ENCODE measurements at regions not wholly inside any gene's neighbourhood (a gene's known extent, or its start where the extent isn't known, plus 50 kb on each side); places are given as distances from the start of the nearest gene placed in this dataset.

DNA sequence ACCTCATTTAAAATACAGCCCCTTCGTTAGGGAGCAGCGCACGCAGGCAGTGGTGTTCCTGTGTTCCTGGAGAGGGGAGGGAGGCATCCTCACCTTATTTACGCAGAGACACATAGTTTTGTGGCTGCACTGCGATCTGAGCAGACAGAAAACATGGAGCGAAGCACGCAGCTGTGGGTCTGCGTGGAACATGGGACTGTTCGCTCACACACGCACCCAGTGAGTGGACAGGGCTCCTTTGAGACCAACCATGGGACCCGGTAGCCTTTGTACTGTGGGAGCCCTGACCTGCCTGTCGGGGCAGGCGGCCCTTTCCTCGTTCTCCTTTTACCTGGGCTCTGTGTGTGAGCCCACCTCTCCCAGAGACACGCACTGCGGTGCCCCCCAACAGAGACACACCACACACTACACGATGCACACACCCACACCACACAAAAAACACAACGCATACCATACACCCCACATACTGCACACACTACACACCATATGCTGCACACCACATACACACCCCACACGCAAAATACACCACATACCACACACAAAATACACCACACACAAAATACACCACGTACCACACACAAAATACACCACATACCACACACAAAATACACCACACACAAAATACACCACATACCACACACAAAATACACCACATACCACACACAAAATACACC, 1245.7 kb downstream of the BRD1 start:
- Histone ChIP-seq H3K27me3 (no peaks in the 10 kb centered on the region), H3K9me3 (ENCODE audit: low read depth) (no peaks in the 10 kb centered on the region), H3K36me3 (no peaks in the 10 kb centered on the region), H3K4me3 (no peak overlapping the region), H3K4me1 (ENCODE audit: low read depth) (no peaks in the 10 kb centered on the region), H3K27ac (no peak overlapping the region)
- DNase-seq (ENCODE audit: low read depth in 1 of 2, low spot score in 1 of 2), result no peak
- TF ChIP-seq, protein P1, sequence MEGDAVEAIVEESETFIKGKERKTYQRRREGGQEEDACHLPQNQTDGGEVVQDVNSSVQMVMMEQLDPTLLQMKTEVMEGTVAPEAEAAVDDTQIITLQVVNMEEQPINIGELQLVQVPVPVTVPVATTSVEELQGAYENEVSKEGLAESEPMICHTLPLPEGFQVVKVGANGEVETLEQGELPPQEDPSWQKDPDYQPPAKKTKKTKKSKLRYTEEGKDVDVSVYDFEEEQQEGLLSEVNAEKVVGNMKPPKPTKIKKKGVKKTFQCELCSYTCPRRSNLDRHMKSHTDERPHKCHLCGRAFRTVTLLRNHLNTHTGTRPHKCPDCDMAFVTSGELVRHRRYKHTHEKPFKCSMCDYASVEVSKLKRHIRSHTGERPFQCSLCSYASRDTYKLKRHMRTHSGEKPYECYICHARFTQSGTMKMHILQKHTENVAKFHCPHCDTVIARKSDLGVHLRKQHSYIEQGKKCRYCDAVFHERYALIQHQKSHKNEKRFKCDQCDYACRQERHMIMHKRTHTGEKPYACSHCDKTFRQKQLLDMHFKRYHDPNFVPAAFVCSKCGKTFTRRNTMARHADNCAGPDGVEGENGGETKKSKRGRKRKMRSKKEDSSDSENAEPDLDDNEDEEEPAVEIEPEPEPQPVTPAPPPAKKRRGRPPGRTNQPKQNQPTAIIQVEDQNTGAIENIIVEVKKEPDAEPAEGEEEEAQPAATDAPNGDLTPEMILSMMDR (IDR thresholded peaks at IDR 0.05; ENCODE audit: low read depth, low read length), result no peak

DNA sequence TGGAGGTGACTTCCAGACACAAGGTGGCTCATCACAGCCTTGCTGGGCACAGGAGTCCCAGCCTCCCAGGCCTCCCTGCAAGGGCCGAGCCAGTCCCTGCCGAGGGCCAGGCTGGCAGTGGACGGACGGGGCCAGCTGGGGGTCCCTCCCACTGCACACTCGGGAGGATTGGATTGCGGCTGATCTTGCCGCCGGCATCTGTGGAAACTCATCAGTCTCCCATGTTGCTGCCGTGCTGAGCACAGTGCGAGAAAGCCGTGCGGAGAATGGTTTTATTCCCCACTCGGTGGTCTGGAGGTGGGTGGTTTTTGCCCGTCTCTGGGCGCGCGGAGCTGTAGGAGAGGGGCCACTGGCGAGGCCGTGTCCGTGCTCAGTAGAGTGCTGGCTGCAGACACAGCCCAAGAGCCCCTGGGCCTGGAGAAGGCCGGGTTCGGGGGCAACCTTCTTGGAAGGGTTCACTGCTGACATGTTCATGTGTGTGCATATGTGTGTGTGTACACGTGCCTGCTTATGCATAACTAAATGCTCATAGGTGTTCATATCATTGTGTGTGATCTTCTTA, 1246.4 kb downstream of the BRD1 start:
- H3K9me3 ChIP-seq (ENCODE audit: low read depth), result no peaks in the 10 kb centered on the region
- no peaks in the 10 kb centered on the region for H3K4me1 ChIP-seq (ENCODE audit: low read depth)
- H3K36me3 ChIP-seq, result no peaks in the 10 kb centered on the region
- no peak overlapping the region for H3K4me3 ChIP-seq
- DNase-seq (ENCODE audit: low read depth in 1 of 2, low spot score in 1 of 2), result no peak
- TF ChIP-seq, protein P1 (IDR thresholded peaks at IDR 0.05; ENCODE audit: low read depth, low read length), result no peak
- H3K27me3 ChIP-seq, result peaks cover 4% of the 10 kb centered on the region
- no peak overlapping the region for H3K27ac ChIP-seq

DNA sequence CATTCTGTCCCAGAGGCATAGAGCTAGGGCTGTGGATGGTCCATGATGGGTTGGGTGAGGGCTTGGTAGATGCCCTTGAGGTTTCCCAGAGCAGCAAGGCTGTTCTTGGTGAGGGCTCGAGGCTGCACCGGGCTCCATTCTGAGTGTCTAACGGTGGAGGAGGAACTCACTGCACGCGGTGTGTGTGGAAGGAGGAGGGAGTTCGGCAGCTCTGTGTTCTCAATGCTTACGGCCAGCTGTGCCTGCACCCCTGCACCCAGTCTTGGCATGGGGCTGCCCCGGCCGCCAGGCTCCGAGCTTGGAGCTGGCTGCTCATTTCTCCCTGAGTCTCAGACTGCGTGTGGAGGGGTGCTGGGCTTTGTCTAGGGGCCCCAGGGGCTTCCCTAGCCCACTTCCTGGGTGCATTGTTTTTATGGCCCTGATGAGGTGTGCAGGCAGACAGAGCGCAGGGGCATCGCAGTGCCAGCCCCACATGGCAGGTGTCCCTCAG, 1247.1 kb downstream of the BRD1 start:
- H3K4me1 ChIP-seq (ENCODE audit: low read depth), result no peaks in the 10 kb centered on the region
- no peaks in the 10 kb centered on the region for H3K9me3 ChIP-seq (ENCODE audit: low read depth)
- TF ChIP-seq, protein P1 (IDR thresholded peaks at IDR 0.05; ENCODE audit: low read depth, low read length), result no peak
- H3K27ac ChIP-seq, result no peak overlapping the region
- no peak overlapping the region for H3K4me3 ChIP-seq
- DNase-seq (ENCODE audit: low read depth in 1 of 2, low spot score in 1 of 2), result no peak
- no peaks in the 10 kb centered on the region for H3K36me3 ChIP-seq
- peaks cover 6% of the 10 kb centered on the region for H3K27me3 ChIP-seq

DNA sequence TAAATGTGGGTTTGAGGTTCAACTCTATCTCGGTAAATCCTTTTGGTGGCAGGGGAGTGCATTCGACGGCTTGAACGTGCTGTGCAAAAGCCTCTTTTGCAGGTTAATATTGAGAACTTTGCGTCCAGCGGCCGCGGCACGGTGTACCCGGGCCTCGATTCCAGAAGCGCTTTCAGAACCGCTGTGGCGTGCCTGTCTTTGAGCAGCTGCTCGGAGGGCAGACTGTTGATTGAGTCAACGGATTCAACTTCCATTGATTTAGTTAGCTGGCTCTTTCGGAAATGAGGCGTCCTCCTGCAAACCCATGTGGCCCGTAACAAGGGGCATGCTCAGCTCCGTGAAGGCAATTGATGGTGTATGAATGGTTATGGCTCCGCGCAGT, 1247.8 kb downstream of the BRD1 start:
- Histone ChIP-seq H3K9me3 (ENCODE audit: low read depth) (no peaks in the 10 kb centered on the region), H3K36me3 (no peaks in the 10 kb centered on the region), H3K4me3 (no peak overlapping the region), H3K27me3 (peaks cover 7% of the 10 kb centered on the region), H3K4me1 (ENCODE audit: low read depth) (no peaks in the 10 kb centered on the region), H3K27ac (no peak overlapping the region)
- no peak for DNase-seq (ENCODE audit: low read depth in 1 of 2, low spot score in 1 of 2)
- TF ChIP-seq, protein P1 (IDR thresholded peaks at IDR 0.05; ENCODE audit: low read depth, low read length), result no peak

DNA sequence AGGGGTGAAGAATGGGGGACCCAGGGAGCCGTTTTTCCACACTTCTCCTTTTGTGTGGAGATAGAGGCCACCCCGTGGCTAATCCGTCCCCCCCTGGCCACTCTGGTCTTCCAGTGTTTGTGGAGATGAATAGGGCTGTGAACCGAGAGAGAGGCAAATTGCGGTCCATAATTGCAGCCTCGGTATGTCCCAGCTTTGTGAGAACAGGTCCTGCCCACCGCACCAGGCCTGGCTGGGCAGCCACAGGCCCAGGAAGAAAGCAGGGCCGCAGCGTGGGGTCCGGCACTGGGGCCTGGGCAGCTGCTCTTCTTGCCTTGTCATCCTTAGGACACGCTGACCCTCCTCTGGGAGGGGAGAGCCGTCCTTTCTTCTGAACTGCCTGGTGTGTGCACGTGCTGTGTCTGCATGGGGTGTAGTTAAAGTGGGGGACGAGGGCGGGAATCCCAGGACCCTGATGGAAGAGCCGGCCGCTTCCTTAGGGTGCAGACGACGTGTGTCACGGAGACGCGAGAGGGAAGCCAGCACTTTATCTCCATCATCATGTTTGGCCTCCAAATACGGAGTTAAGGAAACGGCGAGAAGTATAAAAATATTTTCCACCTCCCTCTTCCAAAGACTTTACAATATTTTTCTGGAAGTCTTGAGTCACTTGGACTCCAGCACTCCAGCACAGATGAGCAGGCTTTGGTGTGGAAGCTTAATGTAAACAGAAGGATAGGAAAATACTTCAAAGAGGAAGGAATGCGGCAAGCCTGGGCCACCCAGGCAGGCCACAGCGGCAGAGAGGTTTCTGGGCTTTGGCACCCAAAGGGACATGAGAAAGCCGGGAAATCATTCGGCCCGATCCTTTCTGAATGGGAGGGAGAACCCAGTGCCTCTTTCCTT, 1248.4 kb downstream of the BRD1 start:
- Histone ChIP-seq H3K27ac (no peak overlapping the region), H3K36me3 (no peaks in the 10 kb centered on the region), H3K4me1 (ENCODE audit: low read depth) (no peaks in the 10 kb centered on the region), H3K9me3 (ENCODE audit: low read depth) (no peaks in the 10 kb centered on the region), H3K4me3 (no peak overlapping the region), H3K27me3 (peaks cover 11% of the 10 kb centered on the region)
- TF ChIP-seq, protein P1 (IDR thresholded peaks at IDR 0.05; ENCODE audit: low read depth, low read length), result no peak
- no peak for DNase-seq (ENCODE audit: low read depth in 1 of 2, low spot score in 1 of 2)
